Esophagus squamous epithelium (tissue), 5 donors: ENCODE measurements at regions not wholly inside any gene's neighbourhood (a gene's known extent, or its start where the extent isn't known, plus 50 kb on each side); places are given as distances from the start of the nearest gene placed in this dataset.
A peak's percentile ranks its signal among the peaks of the same experiment; 100 is the strongest.

Experiments used
- DNase-seq: peaks from one replicate; lab custom pipeline; 2025; lab: John Stamatoyannopoulos, UW
- H3K27ac ChIP-seq, 4 donors: fragments of 200-600 bp; sonication (generic); one replicate each; pipeline ENCODE4 v1.5.1; 2016 to 2019; ENCODE audit warnings: mild to moderate bottlenecking in 1 of 4
- H3K27me3 ChIP-seq, 4 donors: fragments of 200-600 bp; sonication (generic); 1 replicate in 3 of 4; 2 replicates in 1 of 4; pipeline versions ENCODE4 v1.5.1 to v1.6.0; 2017 to 2021; ENCODE audit warnings: antibody characterized with exemption in 1 of 4
- H3K36me3 ChIP-seq, 3 donors: fragments of 200-600 bp; sonication (generic); one replicate each; pipeline ENCODE4 v1.5.1; 2016 to 2019
- H3K4me1 ChIP-seq, 3 donors: fragments of 200-600 bp; sonication (generic); one replicate each; pipeline ENCODE4 v1.5.1; 2017 to 2019
- H3K4me3 ChIP-seq, 4 donors: fragments of 200-600 bp; sonication (generic); 1 replicate in 3 of 4; 2 replicates in 1 of 4; pipeline ENCODE4 v1.5.1; 2016 to 2019; ENCODE audit warnings: mild to moderate bottlenecking in 2 of 4, moderate library complexity in 1 of 4
- H3K9me3 ChIP-seq, 3 donors: fragments of 200-600 bp; sonication (generic); one replicate each; pipeline ENCODE4 v1.5.1; 2016 to 2019
- POLR2A ChIP-seq, 4 donors: fragments of 450-650 bp; IDR thresholded peaks; one replicate each; pipeline ENCODE4 v1.6.1; 2017; ENCODE audit warnings: antibody characterized with exemption in 4 of 4, mild to moderate bottlenecking in 4 of 4, moderate library complexity in 3 of 4
- WGBS, 2 donors: methylation state at CpG; one replicate each; pipeline ENCODE4 v1.1.5; 2018; 5-methylcytosine and 5-hydroxymethylcytosine counted together
- intact Hi-C: fragments of 100-400 bp; cut with DNase I; formaldehyde crosslinking; loops from one replicate; pipeline ENCODE4 v1.15.0; 2022
- TF ChIP-seq, protein P1 (sequence below), 6 experiments: fragments of 450-650 bp in 4 of 6; fragments of 200-600 bp in 2 of 6; sonication (generic) in 2 of 6; IDR thresholded peaks; one replicate each; pipeline ENCODE4 v1.5.1; 2016 to 2019; ENCODE audit warnings: antibody characterized with exemption in 6 of 6, mild to moderate bottlenecking in 4 of 6, moderate library complexity in 4 of 6
- donor health status: DM: yes; HTN: yes; CAD: no.

DNA sequence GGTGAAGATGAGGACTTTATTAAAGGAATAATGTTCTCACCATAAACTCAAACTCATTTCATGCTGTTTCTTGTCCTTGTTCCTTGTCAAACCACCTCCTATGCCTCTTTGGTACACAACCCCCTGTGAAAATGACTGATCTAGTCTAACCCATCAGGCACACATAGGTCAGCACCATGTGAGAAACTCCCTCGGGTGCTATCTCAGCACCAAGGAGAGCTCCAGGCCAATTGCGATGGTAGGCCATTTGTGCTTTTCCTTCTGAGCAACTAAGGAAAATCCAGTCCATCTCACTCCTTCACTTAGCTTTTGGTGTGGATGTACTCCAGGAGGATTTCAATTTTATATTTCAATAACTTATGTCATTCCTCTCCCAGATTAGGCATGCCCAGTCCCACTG is 199.8 kb downstream of the ZNF608 start:
- no peak for DNase-seq
- intact Hi-C loops: no loop called here
- H3K27ac ChIP-seq: no peak overlapping the region
- H3K27me3 ChIP-seq: no peaks in the 10 kb centered on the region
- no peak for TF ChIP-seq POLR2A (IDR thresholded peaks at IDR 0.05)
- TF ChIP-seq, protein P1, sequence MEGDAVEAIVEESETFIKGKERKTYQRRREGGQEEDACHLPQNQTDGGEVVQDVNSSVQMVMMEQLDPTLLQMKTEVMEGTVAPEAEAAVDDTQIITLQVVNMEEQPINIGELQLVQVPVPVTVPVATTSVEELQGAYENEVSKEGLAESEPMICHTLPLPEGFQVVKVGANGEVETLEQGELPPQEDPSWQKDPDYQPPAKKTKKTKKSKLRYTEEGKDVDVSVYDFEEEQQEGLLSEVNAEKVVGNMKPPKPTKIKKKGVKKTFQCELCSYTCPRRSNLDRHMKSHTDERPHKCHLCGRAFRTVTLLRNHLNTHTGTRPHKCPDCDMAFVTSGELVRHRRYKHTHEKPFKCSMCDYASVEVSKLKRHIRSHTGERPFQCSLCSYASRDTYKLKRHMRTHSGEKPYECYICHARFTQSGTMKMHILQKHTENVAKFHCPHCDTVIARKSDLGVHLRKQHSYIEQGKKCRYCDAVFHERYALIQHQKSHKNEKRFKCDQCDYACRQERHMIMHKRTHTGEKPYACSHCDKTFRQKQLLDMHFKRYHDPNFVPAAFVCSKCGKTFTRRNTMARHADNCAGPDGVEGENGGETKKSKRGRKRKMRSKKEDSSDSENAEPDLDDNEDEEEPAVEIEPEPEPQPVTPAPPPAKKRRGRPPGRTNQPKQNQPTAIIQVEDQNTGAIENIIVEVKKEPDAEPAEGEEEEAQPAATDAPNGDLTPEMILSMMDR (IDR thresholded peaks at IDR 0.05): no peak
- no peaks in the 10 kb centered on the region for H3K36me3 ChIP-seq
- H3K4me3 ChIP-seq: no peak overlapping the region
- WGBS, 2 donors: 35 to 65% methylated on average over 2 of the region's 2 CpGs
- no peaks in the 10 kb centered on the region for H3K4me1 ChIP-seq
- H3K9me3 ChIP-seq: no peaks in the 10 kb centered on the region

DNA sequence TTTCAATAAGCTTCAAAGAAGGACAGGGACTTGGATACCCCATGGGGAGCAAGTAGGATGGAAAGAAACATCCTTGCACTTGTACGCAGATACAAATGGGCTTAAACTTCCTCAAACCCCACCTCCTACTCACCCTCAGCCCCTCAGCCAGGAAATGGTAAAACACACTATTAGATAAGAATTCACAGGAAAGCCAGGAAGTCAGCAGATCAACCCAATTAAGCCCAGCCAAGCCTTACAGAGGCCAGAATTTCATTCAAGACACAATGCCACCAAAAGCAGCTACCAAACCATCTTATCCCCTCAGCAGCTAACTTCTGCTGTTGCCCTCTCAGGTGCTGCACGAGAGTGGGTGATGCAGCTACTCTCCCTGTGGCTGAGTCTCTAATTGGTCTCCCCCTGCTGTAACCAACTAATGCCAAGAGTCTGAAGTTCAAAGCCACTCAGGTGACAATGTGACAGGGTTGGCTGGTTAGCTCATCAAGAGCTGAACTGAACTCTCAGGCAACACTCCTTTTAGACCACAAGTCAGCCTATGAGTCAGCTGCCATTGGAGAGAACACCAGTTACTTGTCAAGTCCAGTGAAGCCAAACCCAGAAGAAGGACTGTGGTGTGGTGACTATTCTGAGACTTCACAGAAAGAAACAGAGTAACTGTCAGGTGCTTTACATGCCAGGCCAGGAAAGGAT is 201.9 kb downstream of the ZNF608 start:
- intact Hi-C loops: no loop called here
- Histone ChIP-seq H3K27ac (no peak overlapping the region), H3K9me3 (no peaks in the 10 kb centered on the region), H3K36me3 (no peaks in the 10 kb centered on the region), H3K27me3 (no peaks in the 10 kb centered on the region), H3K4me3 (no peak overlapping the region), H3K4me1 (no peaks in the 10 kb centered on the region)
- WGBS, 2 donors: 55 to 65% methylated on average over 2 of the region's 2 CpGs
- DNase-seq: no peak
- TF ChIP-seq POLR2A (IDR thresholded peaks at IDR 0.05): no peak
- TF ChIP-seq, protein P1 (IDR thresholded peaks at IDR 0.05): no peak

DNA sequence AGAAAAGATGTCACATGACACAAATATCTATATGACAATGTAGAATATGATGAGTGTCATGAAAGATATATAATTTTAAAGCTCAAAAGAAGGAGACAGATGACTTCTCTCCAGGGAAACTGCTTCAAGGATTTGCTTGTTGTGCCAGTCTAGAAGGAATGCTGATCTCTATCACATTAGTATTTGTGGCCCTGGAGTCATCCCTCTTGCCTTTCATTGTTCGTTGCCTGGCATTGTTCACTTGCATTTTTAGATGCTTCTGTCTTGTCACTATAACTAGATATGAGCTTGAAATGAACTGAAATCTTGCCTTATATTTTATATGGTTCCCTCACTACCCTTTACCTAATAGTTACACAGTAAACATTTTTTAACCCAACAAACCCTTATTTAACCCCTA is 207.5 kb downstream of the ZNF608 start:
- H3K36me3 ChIP-seq: no peaks in the 10 kb centered on the region
- H3K27me3 ChIP-seq: no peaks in the 10 kb centered on the region
- no peaks in the 10 kb centered on the region for H3K4me1 ChIP-seq
- H3K9me3 ChIP-seq: no peaks in the 10 kb centered on the region
- no peak for DNase-seq
- H3K4me3 ChIP-seq: no peak overlapping the region
- WGBS, 2 donors: 52 to 58% methylated on average over 1 of the region's 1 CpG
- no peak for TF ChIP-seq POLR2A (IDR thresholded peaks at IDR 0.05)
- TF ChIP-seq, protein P1 (IDR thresholded peaks at IDR 0.05): no peak
- intact Hi-C loops: no loop called here
- H3K27ac ChIP-seq: no peak overlapping the region

DNA sequence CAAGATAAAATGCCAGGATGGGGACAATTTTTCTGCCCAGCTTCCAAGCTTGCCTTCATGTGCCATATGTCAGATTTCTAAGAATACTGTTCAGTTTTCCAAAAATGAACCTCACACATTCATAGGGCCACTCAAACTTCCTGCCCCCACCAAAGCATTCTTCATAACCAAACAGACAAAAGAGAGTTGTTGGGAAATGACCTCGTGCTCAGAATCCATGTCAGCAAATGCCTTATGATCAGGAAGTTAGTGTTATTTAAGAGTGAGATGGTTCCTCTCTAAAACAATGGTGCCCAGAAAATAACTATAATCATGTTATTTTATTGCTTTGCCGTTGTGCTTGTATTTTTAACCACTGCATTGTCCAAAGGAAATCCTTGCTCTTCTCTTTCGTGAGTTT is 208.2 kb downstream of the ZNF608 start:
- intact Hi-C loops: no loop called here

DNA sequence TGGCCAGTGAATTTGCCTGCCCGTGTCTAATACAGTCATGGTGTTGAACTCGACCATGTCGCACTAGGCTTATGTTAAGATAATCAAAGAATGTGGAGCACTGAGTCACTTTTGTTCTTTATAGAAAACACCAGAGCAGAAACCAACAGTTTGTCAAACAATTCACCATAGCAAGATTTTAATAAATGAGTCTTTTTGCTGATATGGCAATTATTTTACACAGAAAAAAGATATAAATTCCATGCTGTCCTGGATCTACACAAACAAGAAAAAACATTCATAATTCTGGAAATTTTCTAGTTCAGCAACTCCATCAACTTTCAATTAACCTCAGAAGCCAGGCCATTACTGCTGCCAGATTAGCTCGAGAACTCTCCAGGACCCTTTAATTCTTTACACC is 208.9 kb downstream of the ZNF608 start:
- peak overlapping the region in 2 of 4 donors; percentile 36 to 50 for H3K27ac ChIP-seq
- no peaks in the 10 kb centered on the region for H3K9me3 ChIP-seq
- intact Hi-C loops: no loop called here
- H3K36me3 ChIP-seq: no peaks in the 10 kb centered on the region
- H3K4me3 ChIP-seq: no peak overlapping the region
- DNase-seq: no peak
- H3K27me3 ChIP-seq: no peaks in the 10 kb centered on the region
- H3K4me1 ChIP-seq: no peaks in the 10 kb centered on the region
- TF ChIP-seq, protein P1 (IDR thresholded peaks at IDR 0.05): no peak
- TF ChIP-seq POLR2A (IDR thresholded peaks at IDR 0.05): no peak
- WGBS, 2 donors: 88 to 95% methylated on average over 4 of the region's 4 CpGs

More for the DNA sequence above, 208.2 kb downstream of the ZNF608 start:
- Histone ChIP-seq H3K4me3 (no peak overlapping the region), H3K36me3 (no peaks in the 10 kb centered on the region), H3K4me1 (no peaks in the 10 kb centered on the region), H3K9me3 (no peaks in the 10 kb centered on the region), H3K27ac (peak overlapping the region in 1 of 4 donors; percentile 50), H3K27me3 (no peaks in the 10 kb centered on the region)
- WGBS, 2 donors: 66 to 67% methylated on average over 3 of the region's 3 CpGs
- DNase-seq: no peak
- TF ChIP-seq, protein P1 (IDR thresholded peaks at IDR 0.05): no peak
- no peak for TF ChIP-seq POLR2A (IDR thresholded peaks at IDR 0.05)
